ENCODE measurements at regions not wholly inside any gene's neighbourhood (a gene's known extent, or its start where the extent isn't known, plus 50 kb on each side); places are given as distances from the start of the nearest gene placed in this dataset.

DNA sequence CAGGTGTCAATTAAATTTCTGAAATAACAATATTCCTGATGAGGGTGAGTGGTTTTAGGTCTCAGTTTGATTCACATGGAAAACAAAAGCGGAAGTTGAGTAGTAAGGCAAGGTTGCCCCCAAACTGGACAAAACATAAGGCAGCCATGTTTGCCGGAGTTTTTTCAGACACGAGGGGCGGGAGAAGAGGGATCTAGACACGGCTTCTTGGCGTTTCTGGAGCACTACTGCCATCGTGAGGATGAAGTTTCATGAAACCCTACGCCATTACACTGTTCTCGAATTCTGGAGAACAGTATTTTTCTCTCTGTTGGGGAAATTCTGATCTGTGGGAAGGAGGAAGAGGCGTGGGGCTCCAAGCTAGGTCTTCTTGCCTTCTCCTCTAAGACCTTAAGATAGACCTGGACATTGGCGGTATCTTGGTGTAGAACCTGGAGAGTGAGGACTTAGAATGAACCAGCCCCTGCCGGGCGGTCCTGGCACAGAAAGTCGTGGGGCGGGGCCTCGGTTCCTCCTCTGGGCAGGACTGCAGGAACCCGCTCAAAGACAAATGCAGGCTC is 160.3 kb downstream of the OR13H1 start:
- no peak for DNase-seq

DNA sequence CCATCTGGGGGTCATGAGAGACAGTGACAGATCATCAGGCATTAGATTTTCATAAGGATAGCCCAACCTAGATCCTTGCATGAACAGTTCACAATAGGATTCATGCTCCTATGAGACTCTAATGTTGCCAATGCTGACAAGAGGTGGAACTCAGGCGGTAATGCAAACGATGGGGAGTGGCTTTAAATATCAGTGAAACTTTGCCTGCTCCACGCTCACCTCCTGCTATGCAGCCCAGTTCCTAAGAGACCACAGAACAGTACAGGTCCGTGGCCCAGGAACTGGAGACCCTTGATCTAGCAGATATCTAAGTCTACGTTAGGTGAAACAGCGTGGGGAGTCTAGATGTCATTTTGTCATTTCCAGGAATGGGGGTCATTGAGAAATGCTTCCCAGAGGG is 165.7 kb downstream of the OR13H1 start:
- DNase-seq, result no peak

DNA sequence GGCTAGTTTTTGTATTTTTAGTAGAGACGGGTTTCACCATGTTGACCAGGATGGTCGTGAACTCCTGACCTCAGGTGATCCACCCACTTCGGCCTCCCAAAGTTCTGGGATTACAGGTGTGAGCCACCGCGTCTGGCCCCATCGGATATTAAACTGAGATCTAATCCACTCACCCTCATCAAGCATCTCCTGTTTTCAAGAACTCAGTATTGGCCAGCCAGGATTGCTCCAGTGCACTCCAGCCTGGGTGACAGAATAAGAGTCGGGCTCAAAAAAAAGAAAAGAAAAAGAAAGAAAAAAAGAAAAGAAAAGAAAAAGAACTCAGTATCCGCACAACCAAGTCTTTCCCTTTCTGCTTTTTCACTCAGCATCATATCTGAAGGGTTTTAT is 167.6 kb downstream of the OR13H1 start:
- DNase-seq, result no peak

DNA sequence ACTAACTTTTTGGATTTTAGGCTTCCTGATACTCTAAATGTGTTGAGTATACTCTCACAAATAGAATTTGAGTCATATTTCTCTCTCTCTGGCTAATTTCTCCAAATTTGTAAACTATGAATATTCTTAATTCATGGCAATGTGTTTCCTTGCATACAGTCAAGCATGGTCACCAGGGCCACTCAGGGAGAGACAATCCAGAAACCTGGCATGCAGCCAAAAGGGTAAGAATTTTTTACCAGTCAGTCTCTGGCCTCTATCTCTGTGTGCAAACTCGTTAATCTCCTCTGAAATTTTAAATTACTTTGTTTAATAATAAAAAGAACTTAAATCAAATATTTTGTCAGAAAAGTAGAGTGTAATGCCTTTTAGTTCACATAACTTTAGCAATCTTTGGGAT is 179.8 kb downstream of the OR13H1 start:
- no peak for DNase-seq

DNA sequence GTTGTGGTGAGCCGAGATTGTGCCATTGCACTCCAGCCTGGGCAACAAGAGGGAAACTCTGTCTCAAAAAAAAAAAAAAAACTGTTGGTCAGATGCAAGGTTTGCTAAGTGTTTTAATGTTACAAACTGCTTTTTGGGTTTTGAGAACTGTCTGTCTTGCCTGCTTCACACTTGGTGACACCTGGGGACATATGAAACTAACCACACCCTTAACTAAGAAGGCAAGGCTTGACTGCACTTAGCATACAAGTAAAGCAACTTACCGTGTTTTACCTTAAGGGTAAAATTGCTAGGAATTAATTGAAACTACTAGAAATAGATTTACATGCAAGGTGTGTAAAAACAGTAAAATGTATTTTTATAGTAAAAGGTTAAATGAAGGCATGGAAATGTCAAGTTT is 180.4 kb downstream of the OR13H1 start:
- DNase-seq, result no peak

DNA sequence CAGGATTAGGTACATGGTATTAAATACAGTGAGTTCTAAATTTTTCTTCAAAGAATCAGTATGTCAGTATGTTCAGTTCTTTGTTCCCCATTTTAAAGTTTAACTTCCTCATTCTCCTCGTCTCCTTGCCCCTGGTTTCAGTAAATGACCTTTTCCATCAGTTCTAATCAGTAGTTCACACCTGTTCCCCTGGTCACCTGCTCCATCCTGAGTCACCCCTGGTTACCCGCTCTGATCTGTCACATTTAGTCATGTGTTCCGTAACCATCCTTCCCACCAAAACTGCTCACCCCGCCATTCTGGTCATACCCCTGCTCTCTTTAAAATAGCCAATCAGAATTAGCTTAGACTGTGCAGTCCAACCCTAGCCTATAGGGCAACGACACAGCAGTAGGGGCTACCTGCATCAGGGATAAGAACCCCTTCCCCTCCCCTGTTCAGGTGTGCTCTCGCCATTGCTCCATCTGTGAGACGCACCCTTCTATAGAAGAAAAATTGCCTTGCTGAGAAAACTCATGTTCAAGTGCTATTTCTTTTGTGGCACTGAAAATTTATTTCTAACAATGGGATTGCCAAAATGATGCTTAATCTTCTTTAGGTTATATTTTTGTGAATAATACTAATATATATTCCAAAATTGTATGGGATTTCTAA is 181.3 kb downstream of the OR13H1 start:
- DNase-seq, result no peak

DNA sequence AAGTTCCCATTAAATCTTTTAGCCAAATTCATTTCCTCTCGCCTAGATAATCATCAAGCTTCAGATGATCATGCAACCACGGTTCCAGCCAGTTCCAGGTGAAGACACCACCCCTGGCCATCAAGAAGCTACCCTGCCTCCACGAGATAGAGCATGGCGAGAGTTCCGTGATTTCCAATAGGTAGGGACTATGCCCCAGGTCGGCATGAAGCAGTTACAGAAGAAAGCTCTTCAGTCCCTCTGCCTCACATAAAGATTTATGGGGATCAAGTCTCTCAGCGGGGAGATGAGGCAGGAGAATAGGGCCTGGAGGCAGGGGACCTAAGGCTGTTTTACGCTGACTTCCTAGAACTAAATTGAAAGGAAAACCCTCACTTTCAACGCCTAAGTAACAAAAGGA is 183.9 kb downstream of the OR13H1 start:
- no peak for DNase-seq

DNA sequence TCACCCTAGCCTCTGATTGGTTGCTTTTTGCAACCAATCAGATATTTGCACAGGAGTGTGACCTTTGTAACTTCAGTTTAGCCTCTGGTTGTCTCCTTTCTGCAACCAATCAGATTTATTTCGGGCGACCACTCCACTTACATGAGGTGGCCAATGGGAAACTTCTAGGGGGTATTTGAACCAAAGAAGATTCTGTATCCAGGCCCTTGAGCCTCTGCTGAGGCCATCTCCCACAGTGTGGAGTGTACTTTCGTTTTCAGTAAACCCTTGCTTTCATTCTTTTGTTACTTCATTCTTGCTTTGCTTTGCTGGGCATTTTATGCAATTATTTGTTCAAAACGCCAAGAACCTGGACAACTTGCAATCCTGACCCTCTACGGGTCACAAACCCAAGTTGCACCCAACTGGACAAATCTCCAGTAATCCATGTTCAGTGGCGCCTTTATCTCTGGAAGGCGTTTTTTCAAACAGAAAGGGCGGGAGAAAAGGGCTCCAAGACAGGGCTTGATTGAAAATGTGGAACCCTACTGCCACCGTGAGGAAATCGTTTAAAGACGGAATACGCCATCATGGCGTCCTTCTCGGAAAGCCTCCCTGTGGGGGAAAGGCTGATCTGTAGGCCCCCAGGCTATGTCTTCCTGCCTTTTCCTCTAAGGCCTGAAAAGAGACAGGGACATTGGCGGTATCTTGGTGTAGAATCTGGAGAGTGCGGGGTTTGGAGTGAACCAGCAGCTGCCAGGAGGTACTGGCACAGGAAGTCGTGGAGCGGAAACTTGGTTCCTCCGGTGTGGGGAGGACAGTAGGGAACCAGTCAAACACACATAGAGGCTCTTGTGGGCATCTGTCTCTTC is 184.6 kb downstream of the OR13H1 start:
- no peak for DNase-seq

DNA sequence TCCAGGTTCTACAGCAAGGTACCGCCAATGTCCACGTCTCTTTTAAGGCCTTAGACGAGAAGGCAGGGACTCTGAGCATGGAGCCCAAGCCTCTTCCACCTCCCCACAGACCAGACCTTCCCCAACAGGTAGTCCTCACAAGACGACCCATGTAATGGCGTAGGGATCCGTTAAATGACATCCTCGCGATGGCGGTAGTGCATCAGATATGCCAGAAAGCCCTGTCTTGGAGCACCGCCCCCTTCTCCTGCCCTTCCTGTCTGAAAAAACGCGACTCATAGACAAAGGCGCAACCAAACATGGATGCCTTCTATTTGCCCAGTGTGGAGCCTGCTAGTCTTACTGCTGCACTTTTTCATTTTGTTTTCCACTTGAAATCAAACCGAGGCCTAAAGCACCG is 185.4 kb downstream of the OR13H1 start:
- DNase-seq, result no peak

DNA sequence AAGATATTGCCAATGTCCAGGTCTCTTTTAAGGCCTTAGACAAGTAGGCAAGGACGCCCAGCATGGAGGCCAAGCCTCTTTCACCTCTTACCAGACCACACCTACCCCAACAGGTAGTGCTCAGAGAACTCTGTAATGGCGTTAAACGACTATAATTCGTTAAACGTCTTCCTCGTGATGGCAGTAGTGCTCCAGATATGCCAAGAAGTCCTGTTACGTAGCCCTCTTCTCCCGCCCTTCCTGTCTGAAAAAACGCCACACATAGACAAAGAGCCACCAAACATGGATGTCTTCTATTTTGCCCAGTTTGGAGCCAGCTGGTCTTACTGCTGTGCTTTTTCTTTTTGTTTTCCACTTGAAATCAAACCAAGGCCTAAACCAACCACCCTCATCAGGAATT is 190.7 kb downstream of the OR13H1 start:
- DNase-seq, result no peak

DNA sequence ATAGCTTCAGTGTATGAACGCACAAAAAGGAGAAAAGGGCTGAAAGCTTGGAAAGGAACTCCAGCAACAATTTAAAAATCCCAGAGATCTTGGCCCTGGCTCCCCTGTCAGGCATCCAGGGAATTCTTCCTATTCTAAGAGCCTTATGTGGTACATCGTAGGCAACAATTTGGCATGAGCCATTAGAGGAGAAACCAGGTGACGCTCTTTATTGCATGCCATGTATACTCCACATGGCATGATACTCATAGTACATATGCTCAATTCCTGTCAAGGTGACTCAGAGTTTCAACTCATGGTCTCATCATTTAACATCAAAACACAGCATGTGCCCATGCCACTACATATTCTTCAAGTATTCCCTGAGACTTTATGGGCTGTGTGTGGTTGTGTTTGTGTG is 191.3 kb downstream of the OR13H1 start:
- no peak for DNase-seq

DNA sequence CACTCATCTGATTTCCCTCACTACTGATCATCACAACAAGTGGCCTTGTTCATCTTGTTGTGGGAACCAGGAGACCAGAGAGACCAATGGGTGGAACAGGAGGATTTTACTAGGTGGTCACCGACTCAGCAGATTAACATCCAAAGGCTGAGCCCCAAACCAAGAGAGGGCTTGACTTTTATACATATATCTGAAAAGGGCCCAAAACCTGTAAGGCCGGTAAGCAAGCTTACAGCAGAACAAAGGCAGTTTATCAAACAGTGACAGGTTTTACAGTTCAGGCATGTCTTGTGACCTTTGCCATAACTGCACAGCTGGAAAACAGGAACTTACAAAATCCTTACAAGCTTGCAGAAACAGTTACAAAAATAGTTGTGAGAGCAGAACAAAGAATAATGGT is 195.9 kb downstream of the OR13H1 start:
- DNase-seq, result no peak

DNA sequence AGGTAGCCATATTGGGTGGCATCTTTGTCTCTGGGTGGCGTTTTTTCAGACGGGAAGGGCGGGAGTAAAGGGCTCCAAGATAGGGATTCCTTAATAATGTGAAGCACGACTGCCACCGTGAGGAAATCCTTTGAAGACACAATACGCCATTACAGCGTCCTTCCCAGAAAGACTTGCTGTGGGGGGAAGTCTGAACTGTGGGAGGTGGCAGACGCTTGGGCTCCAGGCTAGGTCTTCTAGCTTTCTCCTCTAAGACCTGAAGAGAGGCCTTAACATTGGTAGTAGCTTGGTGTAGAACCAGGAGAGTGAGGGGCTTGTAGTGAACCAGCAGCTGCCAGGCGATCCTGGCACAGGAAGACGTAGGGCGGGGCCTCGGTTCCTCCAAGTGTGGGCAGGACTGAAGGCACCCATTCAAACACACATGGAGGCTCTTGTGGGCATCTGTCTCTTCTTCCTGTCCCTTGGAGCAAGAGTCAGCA is 197.3 kb downstream of the OR13H1 start:
- DNase-seq, result no peak

DNA sequence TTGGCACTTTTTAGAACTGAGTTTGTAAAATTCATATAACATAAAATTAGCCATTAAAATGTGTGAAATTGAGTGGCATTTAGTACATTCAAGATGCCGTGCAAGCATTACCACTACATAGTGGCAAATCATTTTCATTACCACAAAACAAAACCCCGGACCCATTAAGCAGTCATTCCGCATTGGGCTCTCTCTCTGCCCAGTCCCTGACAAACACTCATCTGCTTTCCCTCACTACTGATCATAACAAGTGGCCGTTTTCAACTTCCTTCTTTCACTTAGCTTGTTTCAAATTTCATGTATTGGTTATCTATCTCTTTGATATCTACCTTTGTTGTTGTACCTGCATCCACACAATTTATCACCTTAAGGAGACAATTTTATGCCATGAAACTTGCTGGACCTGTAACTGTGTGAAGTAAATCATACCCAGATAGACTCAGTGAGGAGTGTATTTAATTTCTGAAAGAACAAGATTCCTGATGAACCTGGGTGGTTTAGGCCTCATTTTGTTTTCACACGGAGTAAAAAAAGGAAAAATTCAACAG is 202.1 kb downstream of the OR13H1 start:
- DNase-seq, result no peak

DNA sequence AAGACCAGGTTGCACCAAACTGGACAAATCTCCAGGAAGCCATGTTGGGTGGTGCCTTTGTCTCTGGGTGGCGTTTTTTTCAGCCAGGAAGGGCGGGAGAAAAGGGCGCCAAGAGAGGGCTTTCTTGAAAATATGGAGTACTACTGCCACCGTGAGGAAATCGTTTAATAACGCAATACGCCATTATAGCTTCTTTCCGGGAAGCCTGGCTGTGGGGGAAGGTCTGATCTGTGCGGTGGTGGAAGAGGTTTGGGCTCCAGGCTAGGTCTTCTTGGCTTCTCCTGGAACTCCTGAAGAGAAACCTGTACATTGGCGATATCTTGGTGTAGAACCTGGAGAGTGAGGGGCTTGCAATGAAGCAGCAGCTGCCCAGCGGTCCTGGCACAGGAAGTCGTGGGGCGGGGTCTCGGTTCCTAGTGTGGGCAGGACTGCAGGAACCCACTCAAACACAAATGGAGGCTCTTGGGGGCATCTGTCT is 202.7 kb downstream of the OR13H1 start:
- no peak for DNase-seq

DNA sequence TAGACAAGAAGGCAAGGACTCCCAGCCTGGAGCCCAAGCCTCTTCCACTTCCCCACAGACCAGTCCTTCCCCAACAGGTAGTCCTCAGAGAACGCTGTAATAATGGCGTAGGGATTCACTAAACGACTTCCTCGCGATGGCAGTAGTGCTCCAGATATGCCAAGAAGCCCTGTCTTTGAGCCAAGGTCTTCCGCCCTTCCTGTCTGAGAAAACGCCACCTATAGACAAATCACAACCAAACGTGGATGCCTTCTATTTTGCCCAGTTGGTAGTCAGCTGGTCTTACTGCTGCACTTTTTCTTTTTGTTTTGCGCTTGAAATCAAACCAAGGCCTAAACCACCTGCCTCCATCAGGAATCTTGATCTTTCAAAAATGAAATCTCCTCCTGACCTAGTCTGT is 203.3 kb downstream of the OR13H1 start:
- no peak for DNase-seq

DNA sequence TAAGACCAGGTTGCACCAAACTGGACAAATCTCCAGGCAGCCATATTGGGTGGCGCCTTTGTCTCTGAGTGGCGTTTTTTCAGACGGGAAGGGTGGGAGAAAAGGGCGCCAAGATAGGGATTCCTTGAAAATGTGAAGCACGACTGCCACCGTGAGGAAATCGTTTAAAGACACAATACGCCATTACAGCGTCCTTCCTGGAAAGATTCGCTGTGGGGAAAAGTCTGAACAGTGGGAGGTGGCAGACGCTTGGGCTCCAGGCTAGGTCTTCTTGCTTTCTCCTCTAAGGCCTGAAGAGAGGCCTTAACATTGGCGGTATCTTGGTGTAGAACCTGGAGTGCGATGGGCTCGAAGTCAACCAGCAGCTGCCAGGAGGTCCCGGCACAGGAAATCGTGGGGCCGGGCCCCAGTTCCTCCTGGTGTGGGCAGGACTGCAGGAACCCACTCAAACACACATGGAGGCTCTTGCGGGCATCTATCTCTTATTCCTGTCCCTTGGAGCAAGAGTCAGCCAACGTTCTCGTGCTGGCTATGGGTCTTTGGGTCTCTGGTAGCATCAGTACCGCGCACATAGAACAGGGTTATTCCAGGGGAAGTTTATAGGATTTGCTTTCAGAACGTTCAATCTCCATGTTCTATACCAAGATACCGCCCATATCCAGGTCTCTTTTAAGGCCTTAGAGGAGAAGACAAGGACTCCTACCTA is 208.8 kb downstream of the OR13H1 start:
- no peak for DNase-seq

DNA sequence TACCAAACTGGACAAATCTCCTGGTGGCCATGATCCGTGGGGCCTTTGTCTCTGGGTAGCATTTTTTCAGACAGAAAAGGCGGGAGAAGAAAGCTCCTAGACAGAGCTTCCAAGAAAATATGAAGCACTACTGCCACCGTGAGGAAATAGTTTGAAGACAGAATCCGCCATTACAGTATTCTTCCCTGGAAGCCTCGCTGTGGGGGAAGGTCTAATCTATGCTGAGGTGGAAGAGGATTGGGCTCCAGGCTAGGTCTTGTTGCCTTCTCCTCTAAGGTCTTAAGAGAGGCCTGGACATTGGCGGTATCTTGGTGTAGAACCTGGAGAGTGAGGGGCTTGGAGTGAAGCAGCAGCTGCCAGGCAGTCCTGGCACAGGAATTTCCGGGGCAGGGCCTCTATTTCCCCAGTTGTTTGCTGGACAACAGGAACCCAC is 218.9 kb downstream of the OR13H1 start:
- no peak for DNase-seq

DNA sequence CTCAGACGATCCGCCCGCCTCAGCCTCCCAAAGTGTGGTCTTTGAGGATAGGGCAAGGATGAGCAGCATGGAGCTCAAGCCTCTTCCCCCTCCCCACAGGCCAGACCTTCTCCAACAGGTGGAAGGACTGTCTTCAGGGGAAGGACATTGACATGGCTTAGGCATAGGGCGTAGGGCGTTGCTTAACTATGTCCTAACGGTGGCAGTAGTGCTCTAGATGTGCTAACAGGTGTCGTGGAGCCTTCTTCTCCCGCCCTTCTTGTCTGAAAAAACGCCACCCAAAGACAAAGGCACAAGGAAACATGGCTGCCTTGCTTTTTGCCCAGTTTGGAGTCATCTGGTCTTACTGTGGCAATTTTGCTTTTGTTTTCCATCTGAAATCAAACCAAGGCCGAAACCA is 219.8 kb downstream of the OR13H1 start:
- DNase-seq, result no peak

DNA sequence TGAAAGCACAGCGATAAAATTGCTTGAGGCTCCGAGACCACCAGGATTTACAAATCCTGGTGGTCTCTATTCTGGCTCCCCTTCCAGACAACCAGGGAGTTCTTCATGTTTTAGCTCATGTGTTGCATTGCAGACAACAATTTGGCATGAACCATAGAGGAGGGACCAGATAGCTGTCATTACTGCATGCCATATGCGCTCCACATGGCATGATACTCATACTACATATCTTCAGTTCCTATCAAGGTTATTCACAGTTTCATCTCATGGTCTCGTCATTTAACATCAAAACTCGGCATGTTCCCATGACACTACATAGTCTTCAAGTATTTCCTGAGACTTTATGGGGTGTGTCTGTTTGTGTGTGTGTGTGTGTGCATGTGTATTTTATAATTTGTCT is 220.3 kb downstream of the OR13H1 start:
- no peak for DNase-seq

DNA sequence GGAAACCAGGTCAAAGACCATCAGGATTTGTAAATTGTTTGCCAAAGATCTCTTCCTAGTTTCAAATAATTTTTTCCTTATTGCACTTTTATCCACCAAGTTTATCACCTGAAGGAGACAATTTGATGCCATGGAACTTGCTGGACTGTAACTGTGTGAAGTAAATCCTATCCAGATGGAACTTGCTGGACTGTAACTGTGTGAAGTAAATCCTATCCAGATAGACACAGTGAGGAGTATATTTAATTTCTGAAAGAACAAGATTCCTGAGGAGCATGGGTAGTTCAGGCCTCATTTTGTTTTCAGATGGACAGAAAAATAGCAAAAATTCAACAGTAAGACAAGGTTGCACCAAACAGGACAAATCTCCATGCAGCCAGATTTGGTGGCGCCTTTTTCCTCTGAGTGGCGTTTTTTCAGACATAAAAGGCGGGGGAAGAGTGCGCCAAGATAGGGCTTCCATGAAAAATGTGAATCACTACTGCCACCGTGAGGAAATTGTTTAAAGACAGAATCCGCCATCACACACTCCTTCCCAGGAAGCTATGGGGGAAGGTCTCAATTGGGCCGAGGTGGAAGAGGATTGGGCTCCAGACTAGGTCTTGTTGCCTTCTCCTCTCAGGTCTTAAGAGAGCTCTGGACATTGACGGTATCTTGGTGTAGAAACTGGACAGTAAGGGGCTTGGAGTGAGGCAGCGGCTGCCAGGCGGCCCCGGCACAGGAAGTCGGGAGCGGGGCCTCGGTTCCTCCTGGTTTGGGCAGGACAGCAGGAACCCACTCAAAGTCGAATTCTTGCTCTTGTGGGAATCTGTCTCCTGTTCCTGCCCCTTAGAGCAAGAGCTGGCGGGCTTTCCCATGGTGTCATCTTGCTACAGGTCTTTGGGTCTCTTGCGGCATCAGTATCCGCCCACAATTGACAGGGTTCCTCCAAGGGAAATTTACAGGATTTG is 234.7 kb downstream of the OR13H1 start:
- DNase-seq, result no peak

DNA sequence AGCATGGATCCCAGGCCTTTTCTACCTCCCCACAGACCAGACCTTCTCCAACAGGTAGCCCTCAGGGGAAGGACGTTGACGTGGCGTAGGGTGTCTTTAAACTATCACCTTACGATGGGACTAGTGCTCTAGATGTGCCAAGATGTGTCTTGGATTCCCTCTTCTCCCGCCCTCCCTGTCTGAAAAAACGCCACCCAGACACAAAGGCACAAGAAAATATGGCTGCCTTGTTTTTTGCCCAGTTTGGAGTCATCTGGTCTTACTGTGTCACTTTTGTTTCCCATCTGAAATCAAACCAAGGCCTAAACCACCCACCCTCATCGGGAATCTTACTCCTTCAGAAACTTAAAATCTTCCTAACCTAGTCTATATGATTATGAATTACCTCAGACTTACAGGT is 235.4 kb downstream of the OR13H1 start:
- no peak for DNase-seq
